Activated naive CD4-positive, alpha-beta T cell (primary cell): ENCODE measurements at regions not wholly inside any gene's neighbourhood (a gene's known extent, or its start where the extent isn't known, plus 50 kb on each side); places are given as distances from the start of the nearest gene placed in this dataset.
"Not testable (repeated sequence)": the region's sequence is repeated elsewhere in the genome, so short reads cannot be mapped to it uniquely, and the experiment has no call there.

Source experiments
- DNase-seq, 4 experiments: peaks; one replicate each; lab custom pipeline; 2025; lab: John Stamatoyannopoulos, UW

GRCh38 chr16:26508946-26509345 is 557.8 kb upstream of the C16orf82 start:
- DNase-seq: not testable (repeated sequence)

DNA sequence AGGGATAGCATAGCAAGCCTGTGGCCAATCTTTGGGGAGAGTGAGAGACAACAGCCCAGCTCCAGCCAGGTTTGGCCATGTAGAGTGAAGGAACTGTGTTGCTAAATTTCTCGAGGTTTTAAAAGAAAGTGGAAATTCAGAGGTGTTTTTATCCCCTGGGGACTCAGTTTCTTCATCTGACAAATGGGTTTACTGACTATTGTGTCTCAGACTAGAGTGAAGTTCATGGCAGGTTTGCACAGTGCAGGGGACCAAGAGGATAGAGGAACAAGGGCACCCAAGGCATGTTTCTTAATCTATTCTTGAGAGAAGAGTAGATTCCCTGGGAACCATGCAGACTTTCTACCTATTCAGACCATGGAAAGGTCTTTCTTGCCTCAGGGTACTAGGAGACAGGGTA is 555.8 kb upstream of the C16orf82 start:
- DNase-seq: no peak

DNA sequence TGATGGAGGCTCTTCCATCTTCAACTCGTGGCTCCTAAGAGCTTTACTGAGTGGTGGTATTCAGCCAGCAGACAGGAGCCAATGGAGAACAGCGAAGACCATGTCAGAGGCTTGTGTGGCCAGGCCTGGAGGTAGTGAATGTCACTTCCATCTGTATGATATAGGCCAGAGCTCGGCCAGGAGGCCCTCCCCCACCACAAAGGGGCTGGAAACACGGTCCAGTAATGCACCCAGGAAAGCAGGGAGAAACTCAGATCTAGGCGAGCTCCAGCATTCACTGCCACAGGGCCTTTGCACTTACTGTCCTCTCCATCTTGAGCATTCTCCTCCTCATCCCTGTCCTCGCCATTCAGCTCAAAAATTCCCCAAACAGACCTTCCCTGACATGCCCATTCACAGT is 555.3 kb upstream of the C16orf82 start:
- DNase-seq: no peak

DNA sequence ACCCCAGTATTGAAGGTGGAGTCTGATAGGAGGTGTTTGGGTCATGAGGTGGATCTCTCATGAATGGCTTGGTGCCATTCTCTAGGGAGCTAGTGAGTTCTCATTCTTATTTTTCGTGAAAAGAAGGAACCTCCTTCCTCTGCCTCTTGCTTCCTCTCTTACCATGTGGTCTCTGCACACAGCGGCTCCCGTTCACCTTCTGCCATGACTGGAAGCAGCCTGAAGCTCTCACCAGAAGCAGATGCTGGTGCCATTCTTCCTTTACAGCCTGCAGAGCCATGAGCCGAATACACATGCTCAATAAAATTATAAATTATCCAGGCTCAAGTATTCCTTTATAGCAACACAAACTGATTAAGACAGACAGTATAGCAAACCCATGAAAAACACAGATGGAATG is 545.1 kb upstream of the C16orf82 start:
- no peak for DNase-seq

- DNase-seq: no peak
Observed at GRCh38 chr16:26524281-26524680, 542.4 kb upstream of the C16orf82 start.

DNA sequence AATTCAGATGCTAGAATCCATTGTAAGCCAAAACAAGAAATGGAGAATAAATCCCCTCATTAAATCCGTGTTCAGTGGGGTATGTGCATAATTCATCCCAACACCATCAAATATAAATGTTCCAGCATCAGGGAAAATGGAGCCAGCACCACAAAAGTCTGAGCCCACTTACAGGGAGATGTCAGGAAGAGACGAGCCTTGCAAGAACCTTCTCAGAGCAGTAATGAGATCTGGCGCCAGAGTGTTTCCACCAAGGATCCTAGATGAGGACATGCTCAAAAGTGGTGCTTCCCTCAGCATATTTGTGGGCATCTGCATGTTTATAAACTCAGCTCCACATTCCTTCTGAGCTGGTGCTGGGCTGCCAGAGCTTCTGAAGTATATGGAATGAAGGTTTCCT is 541.9 kb upstream of the C16orf82 start:
- no peak for DNase-seq

GRCh38 chr16:26525856-26526255 is 540.9 kb upstream of the C16orf82 start:
- DNase-seq: no peak

DNA sequence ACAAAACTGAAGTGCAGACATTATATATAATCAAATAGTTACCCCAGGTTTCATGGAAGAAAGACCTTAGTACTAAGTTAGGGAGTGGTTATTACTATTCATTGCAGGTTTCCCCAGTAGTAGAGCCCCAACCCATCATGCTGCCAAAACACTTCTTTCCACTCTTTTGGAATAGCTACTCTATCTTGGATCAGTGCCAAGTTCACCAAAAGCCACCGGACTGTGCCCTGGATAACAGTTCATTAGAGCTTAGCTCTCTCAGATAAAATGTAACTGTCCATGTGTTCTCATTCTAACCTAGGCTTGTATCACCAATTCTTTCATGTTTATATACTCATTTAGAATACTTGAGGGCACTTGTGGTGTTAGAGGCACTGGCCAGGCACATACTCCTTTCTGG is 540.1 kb upstream of the C16orf82 start:
- DNase-seq: no peak

GRCh38 chr16:26530584-26531289 is 536.0 kb upstream of the C16orf82 start:
- no peak for DNase-seq

- DNase-seq: no peak
Observed at GRCh38 chr16:26531290-26531730, 535.4 kb upstream of the C16orf82 start.

DNA sequence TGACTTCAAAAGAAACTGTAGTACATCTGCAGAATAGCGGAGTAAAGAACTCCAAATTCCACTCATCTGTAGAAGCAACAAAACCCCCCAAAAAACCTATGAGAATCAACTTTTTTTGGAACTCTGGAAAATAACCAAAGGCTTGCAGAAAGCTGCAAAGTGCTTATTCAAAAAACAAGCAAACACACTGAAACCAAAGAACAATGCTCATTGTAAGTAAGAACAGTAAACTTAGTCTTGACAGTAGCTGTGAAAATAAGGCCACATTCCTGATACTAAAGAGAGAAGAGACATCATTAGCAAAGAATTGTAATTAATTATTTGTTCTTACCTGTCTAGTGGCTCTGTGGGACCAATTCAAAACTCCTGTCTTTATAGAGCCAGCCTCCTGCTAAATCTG is 534.3 kb upstream of the C16orf82 start:
- no peak for DNase-seq

DNA sequence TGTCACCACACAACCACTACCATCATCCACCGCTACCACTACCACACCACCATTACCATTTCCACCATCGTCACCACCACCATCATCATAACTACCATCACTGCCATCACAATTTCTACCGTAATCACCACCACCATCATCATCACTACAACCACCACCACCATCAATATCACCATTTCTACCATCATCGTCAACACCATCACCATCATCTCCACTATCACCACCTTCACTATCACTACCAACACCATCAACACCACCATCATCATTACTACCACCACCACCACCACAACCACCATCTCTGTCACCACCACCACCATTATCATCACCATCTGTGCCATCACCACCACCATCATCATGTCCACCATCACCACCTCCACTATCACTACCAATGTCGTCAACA is 524.5 kb upstream of the C16orf82 start:
- DNase-seq: no peak

DNA sequence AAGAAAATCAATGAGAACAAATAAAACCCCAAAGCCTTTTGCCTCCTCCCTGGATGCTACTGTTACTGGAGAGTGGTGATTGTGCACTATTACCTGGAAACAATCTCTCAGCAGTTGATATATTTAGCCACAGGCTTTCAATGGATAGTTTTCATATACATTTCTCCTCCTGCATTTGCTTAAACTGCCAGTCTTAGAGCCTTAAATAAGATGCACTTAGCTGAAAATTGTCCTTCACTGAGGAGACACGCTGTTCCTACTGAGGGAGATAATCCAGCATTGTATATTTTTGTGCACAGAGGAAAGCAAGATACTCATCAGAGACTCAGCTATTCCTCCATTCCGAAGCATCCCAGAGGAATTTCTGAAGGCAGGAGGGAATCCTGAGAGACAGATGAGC is 520.2 kb upstream of the C16orf82 start:
- no peak for DNase-seq

DNA sequence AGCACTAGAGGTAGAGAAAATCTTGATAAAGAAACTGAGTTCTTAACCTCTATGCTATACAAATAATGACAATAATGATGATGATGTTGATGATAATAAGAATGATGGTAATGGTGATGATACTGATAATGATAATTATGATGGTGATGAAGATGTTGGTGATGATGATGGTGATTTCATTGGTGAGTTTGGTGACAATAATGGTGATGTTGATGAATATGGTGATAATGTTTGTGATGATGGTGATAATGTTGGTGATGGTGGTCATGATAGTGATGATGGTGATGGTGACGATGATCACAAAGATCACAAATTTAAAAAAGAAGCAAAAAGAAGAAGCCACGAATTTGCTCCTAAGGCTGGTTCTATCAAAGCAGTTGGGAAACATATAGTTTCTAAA is 519.0 kb upstream of the C16orf82 start:
- no peak for DNase-seq

- no peak for DNase-seq
Observed at GRCh38 chr16:26550111-26550610, 516.6 kb upstream of the C16orf82 start.

DNA sequence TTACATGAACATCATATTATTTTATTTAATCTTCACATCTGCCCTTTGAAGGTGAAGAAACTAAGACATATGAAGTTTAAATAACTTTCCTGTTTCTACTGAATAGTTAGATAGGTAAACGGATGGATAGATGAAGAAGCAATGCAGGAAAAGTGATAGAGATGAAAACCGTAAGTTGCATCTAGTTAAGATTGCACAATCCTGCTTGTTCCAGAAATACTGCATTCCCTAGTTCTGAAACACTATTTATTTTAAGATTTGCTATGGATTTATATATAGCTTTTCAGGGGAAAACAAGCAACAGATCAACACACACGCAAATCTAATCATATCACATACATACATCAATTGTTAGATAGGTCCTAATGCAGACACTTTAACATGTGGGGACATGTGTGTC is 512.7 kb upstream of the C16orf82 start:
- no peak for DNase-seq

DNA sequence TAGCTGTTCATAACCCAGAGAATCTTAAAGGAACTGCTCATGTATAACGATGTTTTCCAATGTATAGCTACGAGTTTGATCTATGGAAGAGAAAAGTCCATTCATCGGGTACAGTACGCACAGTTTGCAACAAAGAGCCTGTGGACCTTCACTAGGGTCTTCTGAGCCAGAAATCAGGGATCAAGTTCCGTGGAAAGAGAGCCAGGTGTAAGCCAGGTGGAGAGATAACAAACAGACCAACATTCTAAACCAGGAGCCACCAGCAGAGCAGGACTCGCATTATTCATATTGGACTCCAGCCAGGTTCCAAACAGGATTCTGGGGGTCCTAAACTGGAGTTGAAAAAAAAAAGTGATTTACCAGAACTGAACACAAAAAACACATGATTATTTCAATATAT is 505.4 kb upstream of the C16orf82 start:
- no peak for DNase-seq

DNA sequence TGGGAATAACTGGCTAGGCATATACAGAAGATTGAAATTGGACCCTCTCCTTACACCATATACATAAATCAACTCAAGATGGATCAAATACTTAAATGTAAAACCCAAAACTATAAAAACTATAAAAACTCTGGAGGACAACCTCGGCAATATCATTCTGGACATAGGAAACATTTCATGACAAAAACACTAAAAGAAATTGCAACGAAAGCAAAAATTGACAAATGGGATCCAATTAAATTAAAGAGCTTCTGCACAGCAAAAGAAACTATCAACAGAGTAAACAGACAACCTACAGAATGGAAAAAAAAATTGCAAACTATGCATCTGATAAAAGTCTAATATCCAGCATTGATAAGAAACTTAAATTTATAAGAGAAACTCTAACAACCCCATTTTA is 503.7 kb upstream of the C16orf82 start:
- no peak for DNase-seq

DNA sequence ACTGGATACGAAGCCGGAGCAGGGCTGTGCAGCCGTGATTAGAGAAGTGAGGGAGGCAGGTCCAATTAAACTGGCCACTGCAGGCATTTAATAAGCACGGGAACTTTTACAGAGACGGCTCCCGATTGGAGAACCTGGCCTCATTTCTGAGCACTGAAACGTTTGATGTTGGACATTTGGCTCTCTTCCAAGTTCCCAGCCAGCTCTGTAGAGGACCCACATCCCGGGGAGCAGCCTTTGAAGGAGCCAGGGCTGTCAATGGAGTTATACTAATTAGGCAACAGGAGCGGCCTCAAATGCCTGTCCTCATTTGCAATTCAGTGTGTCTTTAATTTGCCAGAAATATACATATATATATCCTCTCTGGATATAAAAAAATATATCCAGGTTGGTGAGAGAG is 499.4 kb upstream of the C16orf82 start:
- DNase-seq: no peak

DNA sequence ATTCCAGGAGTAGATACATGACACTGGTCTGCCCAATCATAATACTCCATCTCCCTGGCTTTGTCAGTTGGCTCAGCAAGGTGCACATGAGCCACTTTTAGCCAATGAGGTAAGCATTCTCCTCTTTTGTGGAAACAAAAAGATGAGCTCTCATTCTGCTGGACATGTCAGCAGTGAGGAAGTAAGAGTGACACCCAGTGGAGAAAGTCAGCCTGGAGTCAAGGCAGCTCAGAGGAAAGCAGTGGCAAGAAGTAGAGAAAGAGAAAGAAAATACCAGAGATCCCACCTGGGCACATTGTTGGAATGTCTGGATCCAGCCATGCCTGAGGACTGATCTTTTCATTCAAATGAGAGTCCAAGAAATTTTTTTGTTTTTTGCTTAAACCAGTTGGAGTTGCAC is 496.9 kb upstream of the C16orf82 start:
- no peak for DNase-seq

- no peak for DNase-seq
Observed at GRCh38 chr16:26578748-26579147, 488.0 kb upstream of the C16orf82 start.

DNA sequence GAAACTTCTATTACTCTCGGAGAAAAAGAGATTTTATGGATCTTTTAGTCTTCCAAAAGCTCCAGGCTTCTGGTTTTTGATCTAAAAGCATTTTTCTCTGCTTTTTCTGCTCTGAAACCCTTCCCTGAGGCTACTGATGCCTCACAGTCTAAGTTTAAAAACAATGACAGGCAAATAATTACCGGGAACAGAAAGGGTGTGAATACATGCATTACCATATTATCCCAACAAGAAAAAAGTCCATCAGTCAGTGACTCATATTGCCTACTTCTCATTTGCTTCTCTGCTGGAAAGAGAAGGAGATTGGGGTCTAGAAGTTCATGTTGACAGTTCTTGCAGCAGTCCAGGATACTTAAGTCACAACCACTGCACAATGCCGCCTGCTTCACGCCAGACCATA is 482.9 kb upstream of the C16orf82 start:
- no peak for DNase-seq

GRCh38 chr16:26593700-26594099 is 473.0 kb upstream of the C16orf82 start:
- DNase-seq: no peak

- DNase-seq: no peak
Observed at GRCh38 chr16:26594666-26595065, 472.1 kb upstream of the C16orf82 start.
